HFFc6 (cell line): ENCODE measurements at regions not wholly inside any gene's neighbourhood (a gene's known extent, or its start where the extent isn't known, plus 50 kb on each side); places are given as distances from the start of the nearest gene placed in this dataset.

Experiments
- DNase-seq: peaks from one replicate; pipeline ENCODE4 v3.0.0-alpha.2; 2018
- H3K27ac Mint-ChIP-seq: 2 replicates; pipeline ENCODE4 v1.8.0; 2020; ENCODE audit warnings: mild to moderate bottlenecking, mixed read lengths
- H3K27me3 Mint-ChIP-seq: 2 replicates; pipeline ENCODE4 v1.8.0; 2021; ENCODE audit warnings: mild to moderate bottlenecking, moderate library complexity, mixed read lengths; ENCODE audit not compliant: insufficient read depth
- H3K36me3 Mint-ChIP-seq: 2 replicates; pipeline ENCODE4 v1.8.0; 2021; ENCODE audit warnings: low read depth, mixed read lengths
- H3K4me1 Mint-ChIP-seq: 2 replicates; pipeline ENCODE4 v1.8.0; 2020; ENCODE audit warnings: low read depth, mixed read lengths
- H3K4me3 Mint-ChIP-seq: 2 replicates; pipeline ENCODE4 v1.8.0; 2020; ENCODE audit warnings: mild to moderate bottlenecking, moderate library complexity, mixed read lengths
- H3K9me3 Mint-ChIP-seq: 2 replicates; pipeline ENCODE4 v1.8.0; 2020; ENCODE audit warnings: mild to moderate bottlenecking, mixed read lengths
- CTCF ChIP-seq: fragments of 200-600 bp; sonication (generic); IDR thresholded peaks from 2 replicates; pipeline ENCODE4 v1.5.0; 2021; ENCODE audit warnings: antibody characterized with exemption, mild to moderate bottlenecking

GRCh38 chr1:73564294-73564693 lies 633.7 kb downstream of the LRRIQ3 start:
- no peaks in the 10 kb centered on the region for H3K4me1 Mint-ChIP-seq
- DNase-seq: no peak
- no peaks in the 10 kb centered on the region for H3K27me3 Mint-ChIP-seq
- no peak for TF ChIP-seq CTCF
- no peaks in the 10 kb centered on the region; the same call in 1 of the 2 replicates for H3K36me3 Mint-ChIP-seq
- H3K27ac Mint-ChIP-seq: no peak overlapping the region
- H3K9me3 Mint-ChIP-seq: peaks cover 45% of the 10 kb centered on the region
- H3K4me3 Mint-ChIP-seq: no peak overlapping the region

GRCh38 chr1:73556270-73556669 lies 641.7 kb downstream of the LRRIQ3 start:
- Mint-ChIP-seq H3K4me1 (no peaks in the 10 kb centered on the region), H3K27ac (no peak overlapping the region), H3K4me3 (no peak overlapping the region), H3K36me3 (no peaks in the 10 kb centered on the region; the same call in 1 of the 2 replicates), H3K9me3 (peaks cover 49% of the 10 kb centered on the region), H3K27me3 (no peaks in the 10 kb centered on the region)
- DNase-seq: no peak
- TF ChIP-seq CTCF: no peak

GRCh38 chr1:73537400-73537799 lies 660.6 kb downstream of the LRRIQ3 start:
- Mint-ChIP-seq H3K4me3 (no peak overlapping the region), H3K4me1 (no peaks in the 10 kb centered on the region), H3K27ac (no peak overlapping the region), H3K9me3 (peaks cover 67% of the 10 kb centered on the region), H3K27me3 (no peaks in the 10 kb centered on the region), H3K36me3 (peaks cover 13% of the 10 kb centered on the region)
- no peak for TF ChIP-seq CTCF
- DNase-seq: no peak

GRCh38 chr1:73517603-73518191 lies 680.3 kb downstream of the LRRIQ3 start:
- Mint-ChIP-seq H3K9me3 (peaks cover 25% of the 10 kb centered on the region), H3K36me3 (no peaks in the 10 kb centered on the region), H3K27ac (no peak overlapping the region), H3K4me3 (no peak overlapping the region), H3K4me1 (no peaks in the 10 kb centered on the region), H3K27me3 (no peaks in the 10 kb centered on the region)
- no peak for DNase-seq
- TF ChIP-seq CTCF: no peak

GRCh38 chr1:73516451-73516850 lies 681.5 kb downstream of the LRRIQ3 start:
- no peak for DNase-seq
- Mint-ChIP-seq H3K9me3 (peaks cover 28% of the 10 kb centered on the region), H3K4me1 (no peaks in the 10 kb centered on the region), H3K27ac (no peak overlapping the region), H3K4me3 (no peak overlapping the region), H3K36me3 (no peaks in the 10 kb centered on the region), H3K27me3 (no peaks in the 10 kb centered on the region; the same call in 1 of the 2 replicates)
- TF ChIP-seq CTCF: no peak

- Mint-ChIP-seq H3K27me3 (peaks cover 1% of the 10 kb centered on the region; the same call in 1 of the 2 replicates), H3K4me1 (no peaks in the 10 kb centered on the region), H3K36me3 (no peaks in the 10 kb centered on the region), H3K27ac (no peak overlapping the region), H3K9me3 (peaks cover 25% of the 10 kb centered on the region), H3K4me3 (no peak overlapping the region)
- no peak for DNase-seq
- TF ChIP-seq CTCF: no peak
These were observed 686.9 kb downstream of the LRRIQ3 start for GRCh38 chr1:73511038-73511437.
